ENCODE measurements at regions not wholly inside any gene's neighbourhood (a gene's known extent, or its start where the extent isn't known, plus 50 kb on each side); places are given as distances from the start of the nearest gene placed in this dataset.

DNA sequence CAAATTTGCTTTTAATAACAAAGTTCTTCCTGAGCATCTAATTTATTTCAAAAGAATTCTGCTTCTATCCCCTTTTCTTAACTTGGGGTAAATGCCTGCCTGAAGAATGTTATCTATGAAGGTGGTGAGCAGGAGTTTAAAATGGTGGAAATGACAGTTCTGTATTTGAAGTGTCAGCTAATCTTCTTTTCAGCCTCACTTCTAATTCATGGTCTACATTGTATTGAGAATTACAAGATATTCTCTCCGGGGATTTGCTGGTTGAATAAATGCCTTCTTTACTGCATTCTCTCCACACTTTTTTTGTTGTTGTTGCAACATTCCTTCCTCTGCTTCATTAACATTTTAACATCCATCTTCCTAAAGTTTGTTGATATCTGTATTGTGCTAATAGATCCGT lies 143.1 kb upstream of the GRIN3A start:
- TF ChIP-seq, protein P1, sequence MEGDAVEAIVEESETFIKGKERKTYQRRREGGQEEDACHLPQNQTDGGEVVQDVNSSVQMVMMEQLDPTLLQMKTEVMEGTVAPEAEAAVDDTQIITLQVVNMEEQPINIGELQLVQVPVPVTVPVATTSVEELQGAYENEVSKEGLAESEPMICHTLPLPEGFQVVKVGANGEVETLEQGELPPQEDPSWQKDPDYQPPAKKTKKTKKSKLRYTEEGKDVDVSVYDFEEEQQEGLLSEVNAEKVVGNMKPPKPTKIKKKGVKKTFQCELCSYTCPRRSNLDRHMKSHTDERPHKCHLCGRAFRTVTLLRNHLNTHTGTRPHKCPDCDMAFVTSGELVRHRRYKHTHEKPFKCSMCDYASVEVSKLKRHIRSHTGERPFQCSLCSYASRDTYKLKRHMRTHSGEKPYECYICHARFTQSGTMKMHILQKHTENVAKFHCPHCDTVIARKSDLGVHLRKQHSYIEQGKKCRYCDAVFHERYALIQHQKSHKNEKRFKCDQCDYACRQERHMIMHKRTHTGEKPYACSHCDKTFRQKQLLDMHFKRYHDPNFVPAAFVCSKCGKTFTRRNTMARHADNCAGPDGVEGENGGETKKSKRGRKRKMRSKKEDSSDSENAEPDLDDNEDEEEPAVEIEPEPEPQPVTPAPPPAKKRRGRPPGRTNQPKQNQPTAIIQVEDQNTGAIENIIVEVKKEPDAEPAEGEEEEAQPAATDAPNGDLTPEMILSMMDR (IDR thresholded peaks at IDR 0.05) = no peak
- TF ChIP-seq POLR2A (IDR thresholded peaks at IDR 0.05) = no peak

Data from uterus (tissue), 2 donors.